Cardiac septum (tissue), 1 donor: ENCODE measurements at regions not wholly inside any gene's neighbourhood (a gene's known extent, or its start where the extent isn't known, plus 50 kb on each side); places are given as distances from the start of the nearest gene placed in this dataset.
"Not testable (repeated sequence)": the region's sequence is repeated elsewhere in the genome, so short reads cannot be mapped to it uniquely, and the experiment has no call there.

Experiments
- DNase-seq: peaks from one replicate; pipeline ENCODE4 v3.0.0-alpha.2; 2020; ENCODE audit warnings: low spot score
- intact Hi-C: fragments of 100-400 bp; cut with DNase I; formaldehyde crosslinking; loops from one replicate; pipeline ENCODE4 v1.14.0; 2022
- donor health status: DM: no; HTN: no; CAD: no.

- DNase-seq, result no peak
- intact Hi-C loops, result no loop called here
Measured at GRCh38 chr7:149685455-149685854, 87.9 kb downstream of the ZNF467 start.

DNA sequence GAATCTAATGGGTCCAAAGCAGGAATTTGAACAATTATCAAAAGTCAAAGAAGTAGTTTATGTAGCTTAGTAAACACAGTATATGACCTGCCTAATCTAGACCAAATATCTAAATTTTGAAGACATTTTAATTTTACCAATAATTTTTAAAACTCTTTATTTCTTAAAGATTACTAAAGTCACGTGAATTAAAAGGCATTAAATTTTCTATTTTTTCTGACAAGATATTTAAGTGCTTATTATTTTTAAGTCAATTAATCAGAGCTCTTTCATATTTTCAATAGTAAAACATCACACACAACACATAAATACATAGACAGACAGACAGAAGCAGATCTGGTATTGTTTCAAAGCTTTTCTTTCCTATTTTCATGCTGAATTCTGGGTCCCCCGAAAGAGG is 89.5 kb downstream of the ZNF467 start:
- DNase-seq, result no peak
- intact Hi-C loops, result no loop called here

DNA sequence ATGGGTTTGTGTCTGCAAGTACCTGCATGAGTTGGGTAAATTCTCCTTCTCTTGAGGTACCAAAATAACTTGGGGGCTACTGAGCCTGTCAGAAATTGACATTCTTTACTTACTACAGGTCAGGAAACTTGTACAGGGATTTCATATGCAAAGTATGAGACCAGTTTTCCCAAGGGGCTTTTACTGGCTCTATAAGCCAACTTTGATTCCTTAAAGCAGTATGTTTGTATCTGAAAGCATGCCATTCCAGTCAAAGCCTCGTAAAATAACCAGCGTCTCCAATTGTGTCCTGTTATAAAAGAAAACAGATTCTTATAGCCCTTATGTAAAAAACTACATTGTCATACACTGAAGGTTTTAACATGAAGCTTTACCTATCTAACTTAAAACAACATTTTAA is 90.2 kb downstream of the ZNF467 start:
- intact Hi-C loops, result no loop called here
- no peak for DNase-seq

DNA sequence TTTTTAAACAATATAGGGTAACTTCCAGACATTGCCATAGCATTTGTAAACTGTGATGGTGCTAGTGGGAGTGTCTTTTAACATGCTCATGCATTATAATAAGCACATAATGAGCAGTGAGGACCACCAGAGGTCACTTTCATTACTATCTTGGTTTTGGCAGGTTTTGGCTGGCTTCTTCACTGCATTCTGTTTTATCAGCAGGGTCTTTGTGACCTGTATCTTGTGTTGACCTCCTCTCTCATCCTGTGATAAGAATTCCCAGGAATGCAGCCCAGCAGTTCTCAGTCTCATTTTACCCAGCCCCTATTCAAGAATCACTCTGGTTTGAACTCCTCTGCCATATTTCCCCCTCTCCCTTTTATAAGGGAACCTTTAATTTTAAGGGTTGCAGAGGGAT is 91.3 kb downstream of the ZNF467 start:
- DNase-seq, result no peak
- intact Hi-C loops, result no loop called here

- no peak for DNase-seq
- intact Hi-C loops, result no loop called here
Measured at GRCh38 chr7:149681274-149681673, 92.1 kb downstream of the ZNF467 start.

GRCh38 chr7:149680331-149681025 is 92.9 kb downstream of the ZNF467 start:
- no peak for DNase-seq
- intact Hi-C loops, result no loop called here

- intact Hi-C loops, DNase-seq: not testable (repeated sequence)
Measured at GRCh38 chr7:149674728-149675385, 98.5 kb downstream of the ZNF467 start.

DNA sequence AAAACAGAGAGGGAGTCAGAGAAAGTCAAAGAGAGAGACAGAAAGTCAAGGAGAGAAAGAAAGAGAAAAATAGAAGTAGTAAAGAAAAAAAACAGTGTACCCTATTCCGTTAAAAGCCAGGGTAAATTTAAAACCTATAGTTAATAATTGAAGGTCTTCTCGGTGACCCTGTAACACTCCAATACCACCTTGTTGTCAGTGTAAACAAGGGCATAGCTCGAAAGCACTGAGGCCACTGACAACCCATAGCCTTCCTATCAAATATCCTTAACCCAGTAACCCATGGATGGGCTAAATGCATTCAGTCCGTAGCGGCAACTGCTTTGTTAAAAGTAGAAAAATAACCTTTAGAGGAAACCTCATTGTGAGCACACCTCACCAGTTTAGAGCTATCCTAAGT is 100.4 kb downstream of the ZNF467 start:
- DNase-seq, result no peak
- intact Hi-C loops, result no loop called here

DNA sequence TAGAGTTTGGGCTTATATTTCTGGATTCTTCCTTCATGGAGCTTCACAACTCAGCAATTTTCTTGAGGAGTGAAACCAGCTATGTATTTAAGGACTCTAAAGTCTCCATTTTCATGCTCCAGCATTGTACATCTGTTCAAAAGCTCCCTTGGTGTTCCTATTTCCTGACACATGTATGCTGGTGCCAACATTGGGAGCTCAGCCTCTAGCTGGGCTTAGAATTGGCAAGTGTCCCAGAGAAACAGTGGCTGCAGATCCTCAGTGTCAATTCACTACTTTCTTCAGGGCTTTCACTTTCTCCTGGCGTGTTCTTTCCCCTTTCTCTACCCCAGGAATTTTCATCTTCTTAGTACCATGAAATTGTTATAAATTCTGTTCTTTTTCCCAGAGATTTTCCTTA is 103.1 kb downstream of the ZNF467 start:
- DNase-seq, result no peak
- intact Hi-C loops, result no loop called here

DNA sequence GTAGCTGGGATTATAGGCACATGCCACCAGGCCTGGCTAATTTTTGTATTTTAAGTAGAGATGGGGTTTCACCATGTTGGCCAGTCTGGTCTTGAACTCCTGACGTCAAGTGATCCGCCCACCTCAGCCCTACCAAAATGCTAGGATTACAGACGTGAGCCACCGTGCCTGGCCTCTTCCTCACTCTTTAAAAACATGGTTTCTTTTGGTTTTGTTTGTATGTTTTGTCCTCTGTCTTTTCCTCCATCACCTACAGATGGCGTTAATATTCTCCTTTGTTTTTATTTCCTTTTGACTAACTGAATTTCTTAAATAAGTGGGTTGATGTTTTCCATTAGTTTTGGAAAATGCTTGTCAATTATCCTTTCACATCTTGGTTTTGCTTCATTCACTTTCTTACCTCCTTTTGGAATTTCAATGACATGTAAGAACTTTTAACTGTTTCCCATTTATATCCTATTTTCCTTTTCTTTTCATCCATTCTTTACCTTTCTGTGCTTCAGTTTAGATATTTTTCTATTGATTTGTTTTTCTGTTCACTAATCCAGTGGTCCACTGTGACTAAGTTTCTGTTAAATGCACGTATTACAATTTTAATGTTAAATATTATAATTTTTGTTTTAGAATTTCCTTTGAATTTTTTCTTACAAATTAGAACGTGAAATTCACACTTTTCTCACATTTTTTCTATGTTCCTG is 104.1 kb downstream of the ZNF467 start:
- intact Hi-C loops, result no loop called here

GRCh38 chr7:149666360-149666945 is 106.9 kb downstream of the ZNF467 start:
- intact Hi-C loops, result no loop called here
- no peak for DNase-seq

More for the DNA sequence above, 104.1 kb downstream of the ZNF467 start:
- DNase-seq, result no peak

GRCh38 chr7:149665618-149666017 is 107.8 kb downstream of the ZNF467 start:
- intact Hi-C loops, DNase-seq: not testable (repeated sequence)

- intact Hi-C loops, result loop anchor here (5.0 kb wide), 1 partner anchor 78 kb away; no protein-coding TSS in a partner anchor
- no peak for DNase-seq
Measured at GRCh38 chr7:149664666-149665065, 108.7 kb downstream of the ZNF467 start.

GRCh38 chr7:149664176-149664575 is 109.2 kb downstream of the ZNF467 start:
- intact Hi-C loops, result loop anchor here (5.0 kb wide), 1 partner anchor 78 kb away; no protein-coding TSS in a partner anchor
- DNase-seq, result no peak

GRCh38 chr7:149662591-149663095 is 110.7 kb downstream of the ZNF467 start:
- DNase-seq, result no peak
- intact Hi-C loops, result loop anchor here (5.0 kb wide), 1 partner anchor 80 kb away; no protein-coding TSS in a partner anchor

GRCh38 chr7:149655784-149656183 is 117.6 kb downstream of the ZNF467 start:
- intact Hi-C loops, result no loop called here
- DNase-seq, result no peak

DNA sequence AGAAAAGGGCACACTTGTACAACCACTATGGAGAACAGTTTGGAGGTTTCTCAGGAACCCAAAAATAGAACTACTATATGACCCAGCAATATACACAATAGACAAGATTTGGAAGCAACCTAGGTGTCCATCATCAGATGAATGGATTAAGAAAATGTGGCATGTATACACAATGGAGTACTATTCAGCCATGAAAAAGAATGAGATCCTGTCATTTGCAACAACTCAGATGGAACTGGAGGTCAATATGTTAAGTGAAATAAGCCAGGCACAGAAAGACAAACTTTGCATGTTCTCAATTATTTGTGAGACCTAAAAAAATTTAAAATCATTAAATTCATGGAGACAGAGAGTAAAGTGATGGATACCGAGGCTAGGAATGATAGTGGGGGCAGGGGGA is 118.8 kb downstream of the ZNF467 start:
- intact Hi-C loops, result no loop called here
- DNase-seq, result no peak

- DNase-seq, intact Hi-C loops: not testable (repeated sequence)
Measured at GRCh38 chr7:149650190-149650589, 123.2 kb downstream of the ZNF467 start.

DNA sequence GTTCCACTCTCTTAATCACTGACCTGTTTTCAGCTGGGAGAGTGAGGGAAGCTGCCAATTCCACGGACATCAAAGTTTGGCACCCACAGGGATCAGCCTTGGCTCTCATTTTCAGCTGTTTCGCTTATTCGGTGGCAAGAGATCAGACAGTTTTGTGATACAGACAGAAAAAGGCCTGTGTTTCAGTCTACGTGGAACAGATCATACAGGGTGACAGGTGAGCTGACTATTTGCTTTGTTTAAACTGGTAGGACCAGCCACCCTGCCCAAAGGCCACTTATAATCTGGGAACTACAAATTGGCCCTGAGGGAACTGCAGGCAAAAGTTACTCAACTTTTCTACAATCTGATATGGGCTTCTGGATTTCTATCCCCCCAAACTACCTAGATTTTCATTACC is 128.6 kb downstream of the ZNF467 start:
- intact Hi-C loops, result no loop called here
- no peak for DNase-seq

- no peak for DNase-seq
- intact Hi-C loops, result no loop called here
Measured at GRCh38 chr7:149642589-149642988, 130.8 kb downstream of the ZNF467 start.
